ENCODE measurements at regions not wholly inside any gene's neighbourhood (a gene's known extent, or its start where the extent isn't known, plus 50 kb on each side); places are given as distances from the start of the nearest gene placed in this dataset.

DNA sequence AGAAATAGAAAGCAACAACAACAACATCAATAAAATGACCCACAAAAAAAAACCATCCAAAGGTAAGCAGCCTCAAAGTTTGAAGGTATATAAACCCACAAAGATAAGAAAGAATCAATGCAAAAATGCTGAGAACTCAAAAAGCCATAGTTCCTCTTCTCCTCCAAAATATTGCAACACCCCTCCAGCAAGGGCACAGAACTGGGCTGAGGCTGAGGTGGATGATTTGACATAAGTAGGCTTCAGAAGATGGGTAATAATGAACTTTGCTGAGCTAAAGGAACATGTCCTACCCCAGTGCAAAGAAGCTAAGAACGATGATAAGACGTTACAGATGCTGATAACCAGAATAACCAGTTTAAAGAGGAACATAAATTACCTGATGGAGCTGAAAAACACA, 188.8 kb upstream of the BTBD3 start:
- Mint-ChIP-seq H3K9me3 (peaks cover 7% of the 10 kb centered on the region), H3K4me1 (ENCODE audit: low read depth) (no peaks in the 10 kb centered on the region)
- DNase-seq: no peak

DNA sequence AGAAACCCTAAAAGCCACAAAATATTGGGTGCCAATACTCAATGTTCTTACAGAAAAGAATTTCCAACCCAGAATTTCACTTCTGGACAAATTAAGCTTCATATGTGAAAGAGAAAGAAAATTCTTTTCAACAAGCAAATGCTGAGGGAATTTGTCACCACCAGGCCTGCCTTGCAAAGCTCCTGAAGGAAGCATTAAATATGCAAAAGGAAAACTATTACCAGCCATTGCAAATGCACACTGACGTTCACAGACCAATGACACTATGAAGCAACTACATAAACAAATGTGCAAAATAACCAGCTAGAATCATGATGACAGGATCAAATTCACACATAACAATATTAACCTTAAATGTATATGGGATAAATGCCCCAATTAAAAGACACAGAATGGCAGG, 187.9 kb upstream of the BTBD3 start:
- Mint-ChIP-seq H3K36me3 (ENCODE audit: low read depth) (no peaks in the 10 kb centered on the region), H3K9me3 (peaks cover 7% of the 10 kb centered on the region), H3K27me3 (no peaks in the 10 kb centered on the region), H3K27ac (no peak overlapping the region), H3K4me1 (ENCODE audit: low read depth) (no peaks in the 10 kb centered on the region), H3K4me3 (no peak overlapping the region)
- DNase-seq: no peak

More for the DNA sequence above, 188.8 kb upstream of the BTBD3 start:
- H3K27me3 Mint-ChIP-seq: no peaks in the 10 kb centered on the region
- H3K36me3 Mint-ChIP-seq (ENCODE audit: low read depth): no peaks in the 10 kb centered on the region
- H3K4me3 Mint-ChIP-seq: no peak overlapping the region
- no peak overlapping the region for H3K27ac Mint-ChIP-seq

DNA sequence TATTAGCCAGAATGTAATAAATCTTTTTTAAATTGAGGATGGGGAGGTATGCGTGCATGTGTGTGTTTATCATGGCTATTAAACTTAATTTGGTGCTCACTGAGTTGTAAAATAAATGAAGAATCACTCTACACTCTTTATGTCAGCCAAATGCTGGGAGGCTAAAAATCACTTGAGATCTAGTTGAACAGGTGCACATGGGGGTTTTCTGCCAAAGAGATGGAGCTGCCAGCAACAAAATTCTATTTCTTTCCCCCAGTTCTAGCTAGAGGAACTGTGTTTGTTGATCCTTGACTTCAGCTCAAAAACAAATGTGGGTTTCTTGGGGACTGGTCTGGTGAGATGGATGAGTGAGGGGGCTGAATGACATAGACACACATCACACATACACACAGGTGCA, 183.3 kb upstream of the BTBD3 start:
- no peak for DNase-seq
- H3K4me1 Mint-ChIP-seq (ENCODE audit: low read depth): no peaks in the 10 kb centered on the region
- H3K27ac Mint-ChIP-seq: no peak overlapping the region
- no peaks in the 10 kb centered on the region for H3K27me3 Mint-ChIP-seq
- H3K4me3 Mint-ChIP-seq: no peak overlapping the region
- H3K9me3 Mint-ChIP-seq: peaks cover 13% of the 10 kb centered on the region
- H3K36me3 Mint-ChIP-seq (ENCODE audit: low read depth): no peaks in the 10 kb centered on the region

DNA sequence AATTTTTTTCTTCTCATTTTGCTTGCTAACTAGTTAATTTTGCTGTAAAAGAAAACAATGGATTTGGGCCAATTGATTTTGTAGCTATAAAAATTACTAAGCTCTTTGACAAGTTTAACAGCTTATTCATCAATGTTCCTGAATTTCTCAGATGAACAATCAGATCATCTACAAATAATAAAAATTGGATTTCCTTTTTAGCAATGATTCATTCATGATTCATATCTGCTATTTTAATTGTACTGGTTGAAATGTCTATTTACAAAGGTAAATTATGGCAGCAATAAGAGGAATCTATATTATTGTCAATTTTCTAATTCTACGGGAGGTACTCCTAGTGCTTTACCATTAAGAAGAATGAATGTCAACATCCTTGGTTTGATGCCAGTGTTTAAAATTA, 178.8 kb upstream of the BTBD3 start:
- H3K4me1 Mint-ChIP-seq (ENCODE audit: low read depth): no peaks in the 10 kb centered on the region
- H3K36me3 Mint-ChIP-seq (ENCODE audit: low read depth): no peaks in the 10 kb centered on the region
- H3K27me3 Mint-ChIP-seq: no peaks in the 10 kb centered on the region
- no peak overlapping the region for H3K4me3 Mint-ChIP-seq
- H3K9me3 Mint-ChIP-seq: peaks cover 12% of the 10 kb centered on the region
- DNase-seq: no peak
- H3K27ac Mint-ChIP-seq: no peak overlapping the region

DNA sequence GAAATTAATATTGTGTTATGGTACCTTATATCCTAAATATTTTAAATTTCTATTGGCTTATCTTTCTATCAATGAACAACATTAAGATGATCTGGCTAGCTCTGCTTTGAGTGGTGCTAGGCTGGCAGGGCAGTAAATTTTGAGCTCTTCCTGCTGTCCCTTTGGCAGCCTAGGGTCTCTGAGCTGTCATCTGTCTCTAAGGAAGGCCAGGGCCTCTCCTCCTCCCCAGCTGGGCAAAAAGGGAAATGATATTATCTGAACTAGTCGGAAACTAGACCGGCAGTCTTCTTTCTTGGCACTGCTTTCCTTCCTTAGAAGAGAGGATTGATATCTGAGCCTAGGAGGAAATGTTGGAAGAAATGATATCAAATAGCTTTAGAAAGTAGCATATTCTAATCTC, 176.7 kb upstream of the BTBD3 start:
- Mint-ChIP-seq H3K9me3 (peaks cover 9% of the 10 kb centered on the region), H3K27ac (no peak overlapping the region), H3K27me3 (no peaks in the 10 kb centered on the region), H3K4me3 (no peak overlapping the region), H3K36me3 (ENCODE audit: low read depth) (no peaks in the 10 kb centered on the region), H3K4me1 (ENCODE audit: low read depth) (no peaks in the 10 kb centered on the region)
- DNase-seq: no peak

DNA sequence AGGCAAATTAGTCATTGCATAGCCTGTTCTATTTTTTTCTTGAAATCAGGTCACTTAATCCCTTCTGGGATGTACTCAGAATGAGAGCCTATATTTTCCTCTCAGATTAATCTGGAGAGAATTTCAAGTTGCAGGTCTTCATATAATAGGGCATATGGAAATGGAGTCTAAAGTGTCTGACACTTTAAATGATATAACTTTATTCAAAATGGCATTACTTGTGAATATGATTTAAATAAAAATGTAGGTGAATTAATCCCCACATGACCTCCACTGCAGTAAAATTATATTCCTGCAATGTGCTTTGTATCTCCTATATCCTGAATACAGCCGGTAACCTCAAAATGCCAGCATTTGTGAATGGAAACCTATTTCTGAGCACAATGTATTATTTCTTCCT, 172.5 kb upstream of the BTBD3 start:
- DNase-seq: no peak
- Mint-ChIP-seq H3K4me1 (ENCODE audit: low read depth) (no peaks in the 10 kb centered on the region), H3K27ac (no peak overlapping the region), H3K36me3 (ENCODE audit: low read depth) (no peaks in the 10 kb centered on the region), H3K9me3 (peaks cover 11% of the 10 kb centered on the region), H3K4me3 (no peak overlapping the region), H3K27me3 (no peaks in the 10 kb centered on the region)

DNA sequence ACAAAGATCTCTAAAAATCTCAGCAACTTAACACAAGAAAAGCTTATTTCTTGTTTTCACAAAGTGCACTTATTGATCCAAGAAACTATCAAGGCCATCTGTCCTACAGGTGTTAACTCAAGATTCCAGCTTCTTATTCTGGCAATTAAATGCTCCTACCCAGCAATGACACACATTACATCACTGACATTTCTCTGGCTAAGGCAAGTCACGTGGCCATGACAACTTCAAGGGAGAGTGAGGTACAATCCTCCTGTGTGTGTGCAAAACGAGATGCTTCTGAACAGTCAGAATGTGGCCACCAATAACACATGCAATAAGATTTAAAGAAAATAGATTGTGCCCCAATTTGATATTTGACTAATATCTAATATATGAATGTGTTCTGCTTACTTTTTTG, 169.3 kb upstream of the BTBD3 start:
- no peak for DNase-seq
- H3K4me1 Mint-ChIP-seq (ENCODE audit: low read depth): no peaks in the 10 kb centered on the region
- no peak overlapping the region for H3K4me3 Mint-ChIP-seq
- no peaks in the 10 kb centered on the region for H3K36me3 Mint-ChIP-seq (ENCODE audit: low read depth)
- H3K9me3 Mint-ChIP-seq: peaks cover 10% of the 10 kb centered on the region
- no peak overlapping the region for H3K27ac Mint-ChIP-seq
- H3K27me3 Mint-ChIP-seq: no peaks in the 10 kb centered on the region

DNA sequence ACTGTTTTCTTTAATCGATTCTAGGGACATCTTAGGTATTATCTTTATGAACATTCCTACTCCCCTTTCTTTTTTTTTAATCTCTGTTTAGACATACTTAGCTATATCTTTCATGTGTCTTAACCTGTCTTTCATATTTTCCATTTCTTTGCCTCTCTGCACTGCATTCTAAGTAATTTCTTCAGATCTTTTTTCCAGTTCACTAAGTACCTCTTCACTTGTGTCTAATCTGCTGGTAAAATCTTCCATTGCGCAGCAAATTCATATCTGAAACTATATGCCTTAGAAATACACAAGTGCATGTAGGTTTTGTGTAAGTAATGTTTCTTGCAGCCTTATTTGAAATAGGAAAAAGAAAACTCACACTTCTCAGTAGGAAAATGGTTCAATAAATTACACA, 165.4 kb upstream of the BTBD3 start:
- no peak overlapping the region for H3K4me3 Mint-ChIP-seq
- no peak for DNase-seq
- H3K27me3 Mint-ChIP-seq: no peaks in the 10 kb centered on the region
- no peaks in the 10 kb centered on the region for H3K36me3 Mint-ChIP-seq (ENCODE audit: low read depth)
- no peak overlapping the region for H3K27ac Mint-ChIP-seq
- no peaks in the 10 kb centered on the region for H3K4me1 Mint-ChIP-seq (ENCODE audit: low read depth)
- peaks cover 8% of the 10 kb centered on the region for H3K9me3 Mint-ChIP-seq

DNA sequence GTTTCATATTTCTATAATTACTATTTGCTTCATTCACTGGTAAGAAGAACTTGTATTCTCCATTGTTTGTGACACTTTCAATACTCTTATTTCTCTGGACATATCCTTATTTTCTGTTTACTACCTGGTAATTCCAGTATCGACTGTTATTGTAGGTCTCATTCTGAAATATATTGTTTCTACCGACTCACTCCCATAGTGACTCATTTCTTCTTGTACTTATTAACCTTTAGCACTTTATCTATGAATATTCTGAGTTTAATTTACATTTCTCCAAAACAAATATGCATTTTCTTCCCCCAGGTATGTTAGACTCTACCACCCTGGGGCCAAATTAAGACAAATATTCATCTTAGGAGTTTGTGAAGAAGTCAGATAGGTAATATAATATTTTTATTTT, 164.5 kb upstream of the BTBD3 start:
- no peaks in the 10 kb centered on the region for H3K36me3 Mint-ChIP-seq (ENCODE audit: low read depth)
- no peak overlapping the region for H3K4me3 Mint-ChIP-seq
- no peak overlapping the region for H3K27ac Mint-ChIP-seq
- DNase-seq: no peak
- no peaks in the 10 kb centered on the region for H3K4me1 Mint-ChIP-seq (ENCODE audit: low read depth)
- no peaks in the 10 kb centered on the region for H3K27me3 Mint-ChIP-seq
- peaks cover 5% of the 10 kb centered on the region for H3K9me3 Mint-ChIP-seq

DNA sequence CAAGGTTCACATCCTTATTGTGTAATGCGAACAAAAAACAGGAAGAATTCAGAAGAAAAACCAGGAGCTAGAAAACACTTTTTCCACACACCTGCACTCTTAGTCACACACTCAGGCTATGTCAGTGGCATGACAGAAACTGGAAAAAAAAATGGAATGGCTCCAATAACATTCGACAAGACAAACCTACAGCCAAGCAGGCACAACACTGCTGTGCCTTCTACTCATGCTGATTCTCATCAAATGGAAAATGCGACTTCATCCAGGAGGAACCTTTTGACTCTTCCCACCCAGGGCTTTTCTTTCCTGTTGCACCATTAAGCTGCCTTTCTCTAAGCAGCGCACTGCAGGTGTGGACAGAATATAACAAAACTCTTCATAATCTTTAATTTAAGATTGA, 163.2 kb upstream of the BTBD3 start:
- Mint-ChIP-seq H3K4me3 (no peak overlapping the region), H3K36me3 (ENCODE audit: low read depth) (no peaks in the 10 kb centered on the region), H3K27me3 (no peaks in the 10 kb centered on the region), H3K27ac (no peak overlapping the region), H3K9me3 (peaks cover 3% of the 10 kb centered on the region), H3K4me1 (ENCODE audit: low read depth) (no peaks in the 10 kb centered on the region)
- no peak for DNase-seq

DNA sequence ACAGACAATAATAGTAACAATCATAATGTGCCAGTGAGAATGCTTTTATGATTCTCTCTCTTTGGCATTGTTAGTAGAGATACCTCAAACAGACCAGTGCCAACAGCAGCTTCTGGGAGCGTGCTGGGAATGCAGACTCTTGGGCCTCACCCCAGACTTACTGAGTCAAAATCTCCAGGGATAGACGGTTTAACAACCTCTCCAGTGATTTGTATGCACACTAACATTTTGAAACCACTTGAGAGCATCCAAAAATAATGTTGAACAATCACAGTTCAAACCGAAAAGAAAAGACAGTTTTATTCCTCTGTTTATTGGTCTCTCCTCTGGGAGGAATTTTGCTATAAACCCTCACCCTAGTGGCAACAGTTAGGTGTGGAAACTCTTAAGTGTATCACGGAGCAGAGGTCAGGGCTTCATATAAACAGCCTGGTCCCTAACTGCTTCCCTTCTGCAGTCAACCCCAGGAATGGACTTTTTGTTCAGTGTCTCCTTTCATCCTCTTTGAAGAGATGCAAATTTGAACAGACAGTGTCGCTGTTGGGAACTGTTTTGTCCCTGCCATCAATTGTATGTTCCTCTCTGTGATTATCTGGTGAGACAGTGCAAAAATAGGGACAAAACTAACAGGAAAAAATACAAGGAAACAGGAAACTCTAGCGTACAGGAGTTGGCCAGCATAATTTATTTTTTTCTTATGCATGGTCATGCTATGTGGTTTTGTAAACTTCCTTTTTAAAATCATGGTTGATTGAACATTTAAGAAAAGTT, 162.4 kb upstream of the BTBD3 start:
- Mint-ChIP-seq H3K4me3 (no peak overlapping the region), H3K27me3 (no peaks in the 10 kb centered on the region), H3K9me3 (peaks cover 3% of the 10 kb centered on the region), H3K36me3 (ENCODE audit: low read depth) (no peaks in the 10 kb centered on the region), H3K4me1 (ENCODE audit: low read depth) (no peaks in the 10 kb centered on the region), H3K27ac (no peak overlapping the region)
- no peak for DNase-seq

DNA sequence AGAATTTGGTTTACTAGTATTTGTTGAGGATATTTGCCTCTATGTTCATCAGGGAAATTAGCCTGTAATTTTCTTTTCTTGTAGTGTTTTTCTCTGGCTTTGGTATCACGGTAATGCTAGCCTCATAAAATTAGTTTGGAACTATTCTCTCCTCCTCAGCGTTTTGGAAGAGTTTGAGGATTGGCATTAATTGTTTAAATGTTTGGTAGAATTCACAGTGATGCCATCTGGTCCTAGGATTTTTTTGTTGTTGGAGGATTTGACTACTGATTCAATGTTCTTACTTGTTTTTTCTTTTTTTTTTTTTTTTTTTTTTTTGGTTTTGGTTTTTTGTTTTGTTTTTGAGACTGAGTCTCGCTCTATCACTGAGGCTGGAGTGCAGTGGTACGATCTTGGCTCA, 156.2 kb upstream of the BTBD3 start:
- no peak for DNase-seq
- Mint-ChIP-seq H3K9me3 (no peaks in the 10 kb centered on the region), H3K4me1 (ENCODE audit: low read depth) (no peaks in the 10 kb centered on the region), H3K36me3 (ENCODE audit: low read depth) (no peaks in the 10 kb centered on the region), H3K4me3 (no peak overlapping the region), H3K27ac (no peak overlapping the region), H3K27me3 (no peaks in the 10 kb centered on the region)

DNA sequence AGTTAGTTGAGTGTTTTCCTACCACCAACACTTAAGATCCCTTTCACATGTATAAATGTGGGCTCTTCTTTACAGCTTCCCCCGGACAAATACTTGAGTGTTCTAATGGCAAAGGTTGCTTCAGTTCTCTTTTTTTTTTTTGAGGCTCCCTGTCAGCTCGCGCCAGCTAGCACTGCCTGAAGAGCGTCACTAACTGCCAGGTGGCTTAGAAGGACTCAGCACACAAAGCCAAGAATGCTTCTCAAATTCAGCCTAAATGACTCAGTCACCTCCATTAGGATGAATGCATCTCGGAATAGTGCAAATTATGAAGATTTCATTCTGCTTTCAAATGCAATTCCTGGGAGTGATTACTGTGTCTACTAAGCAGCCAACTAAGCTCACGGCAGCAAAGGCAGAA, 150.7 kb upstream of the BTBD3 start:
- peaks cover 4% of the 10 kb centered on the region for H3K9me3 Mint-ChIP-seq
- no peak for DNase-seq
- H3K27me3 Mint-ChIP-seq: no peaks in the 10 kb centered on the region
- no peaks in the 10 kb centered on the region for H3K4me1 Mint-ChIP-seq (ENCODE audit: low read depth)
- H3K4me3 Mint-ChIP-seq: no peak overlapping the region
- no peak overlapping the region for H3K27ac Mint-ChIP-seq
- H3K36me3 Mint-ChIP-seq (ENCODE audit: low read depth): no peaks in the 10 kb centered on the region

DNA sequence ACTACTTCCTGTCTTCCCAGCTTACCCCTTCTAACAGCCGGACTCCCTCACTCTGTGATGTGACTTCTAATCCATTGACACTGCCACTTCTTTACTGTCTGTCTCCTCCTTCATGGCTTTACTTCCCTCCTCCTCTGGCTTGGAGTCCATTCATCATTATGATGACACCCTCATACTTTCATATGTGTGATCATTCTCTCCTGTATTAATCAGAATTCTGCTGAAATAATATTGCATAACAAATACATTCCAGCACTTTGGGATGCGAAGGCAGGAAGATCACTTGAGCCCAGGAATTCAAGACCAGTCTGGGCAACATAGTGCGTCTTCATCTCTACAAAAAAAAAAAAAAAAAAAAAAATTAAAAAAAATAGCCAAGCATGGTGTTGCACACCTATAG, 147.9 kb upstream of the BTBD3 start:
- no peak for DNase-seq
- Mint-ChIP-seq H3K27ac (no peak overlapping the region), H3K4me3 (no peak overlapping the region), H3K9me3 (peaks cover 10% of the 10 kb centered on the region), H3K4me1 (ENCODE audit: low read depth) (no peaks in the 10 kb centered on the region), H3K27me3 (no peaks in the 10 kb centered on the region), H3K36me3 (ENCODE audit: low read depth) (no peaks in the 10 kb centered on the region)

DNA sequence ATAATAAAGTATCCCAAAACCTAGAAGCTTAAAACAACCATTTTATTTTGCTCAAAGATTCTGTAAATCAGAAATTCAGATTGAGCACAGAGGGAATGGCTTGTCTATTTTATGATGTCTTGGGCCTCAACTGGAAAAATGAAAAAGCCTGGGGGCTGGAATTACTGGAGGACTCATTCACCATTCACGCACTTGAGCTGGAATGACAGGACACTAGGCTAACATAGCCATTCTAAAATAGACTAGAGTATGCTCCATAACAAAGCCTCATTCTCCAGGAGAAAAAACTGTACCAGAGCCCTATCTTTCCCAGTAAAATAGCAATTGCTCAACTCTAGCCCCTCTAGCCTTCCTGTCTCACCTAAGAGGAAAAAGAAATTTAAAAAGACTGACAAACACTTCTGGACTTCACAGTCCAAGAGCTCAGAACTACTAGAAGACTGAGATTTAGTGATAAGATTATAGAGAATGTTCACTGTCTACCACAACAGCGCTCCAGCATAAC, 145.4 kb upstream of the BTBD3 start:
- Mint-ChIP-seq H3K27ac (no peak overlapping the region), H3K4me1 (ENCODE audit: low read depth) (no peaks in the 10 kb centered on the region), H3K27me3 (no peaks in the 10 kb centered on the region), H3K4me3 (no peak overlapping the region), H3K9me3 (peaks cover 10% of the 10 kb centered on the region), H3K36me3 (ENCODE audit: low read depth) (no peaks in the 10 kb centered on the region)
- no peak for DNase-seq

DNA sequence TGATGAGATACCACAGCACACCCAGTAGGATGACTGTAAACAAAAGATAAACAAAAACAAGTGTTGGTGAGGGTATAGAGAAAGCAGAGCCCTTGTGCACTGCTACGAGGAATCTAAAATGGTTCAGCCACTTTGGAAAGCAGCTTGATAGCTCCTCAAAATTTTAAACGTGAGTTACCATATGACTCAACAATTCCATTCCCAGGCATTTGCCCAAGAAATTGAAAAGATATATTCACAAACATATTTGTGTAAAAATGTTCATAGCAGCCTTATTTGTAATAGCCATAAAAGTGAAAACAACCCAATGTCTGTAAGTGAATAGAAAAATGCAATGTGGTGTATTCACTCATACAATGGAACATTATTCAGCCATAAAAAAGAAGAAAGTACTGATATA, 141.0 kb upstream of the BTBD3 start:
- no peak for DNase-seq
- H3K4me3 Mint-ChIP-seq: no peak overlapping the region
- no peaks in the 10 kb centered on the region for H3K4me1 Mint-ChIP-seq (ENCODE audit: low read depth)
- H3K27ac Mint-ChIP-seq: no peak overlapping the region
- H3K9me3 Mint-ChIP-seq: peaks cover 6% of the 10 kb centered on the region
- no peaks in the 10 kb centered on the region for H3K27me3 Mint-ChIP-seq
- H3K36me3 Mint-ChIP-seq (ENCODE audit: low read depth): no peaks in the 10 kb centered on the region
